G401 (cell line): ENCODE measurements at regions not wholly inside any gene's neighbourhood (a gene's known extent, or its start where the extent isn't known, plus 50 kb on each side); places are given as distances from the start of the nearest gene placed in this dataset.
"Not testable (repeated sequence)": the region's sequence is repeated elsewhere in the genome, so short reads cannot be mapped to it uniquely, and the experiment has no call there.

Experiments used
- DNase-seq: peaks from one replicate; pipeline ENCODE4 v3.0.0-alpha.2; 2015; ENCODE audit warnings: low spot score
- in situ Hi-C: cut with HindIII; loops from 2 replicates; pipeline ENCODE4 v1.10.0; 2016; ENCODE audit warnings: low sequenced_read_pairs, mixed read lengths

- no peak for DNase-seq
- in situ Hi-C loops, result no loop called here
These were observed 85.7 kb downstream of the SUCLG1 start for GRCh38 chr2:84373391-84373790.

DNA sequence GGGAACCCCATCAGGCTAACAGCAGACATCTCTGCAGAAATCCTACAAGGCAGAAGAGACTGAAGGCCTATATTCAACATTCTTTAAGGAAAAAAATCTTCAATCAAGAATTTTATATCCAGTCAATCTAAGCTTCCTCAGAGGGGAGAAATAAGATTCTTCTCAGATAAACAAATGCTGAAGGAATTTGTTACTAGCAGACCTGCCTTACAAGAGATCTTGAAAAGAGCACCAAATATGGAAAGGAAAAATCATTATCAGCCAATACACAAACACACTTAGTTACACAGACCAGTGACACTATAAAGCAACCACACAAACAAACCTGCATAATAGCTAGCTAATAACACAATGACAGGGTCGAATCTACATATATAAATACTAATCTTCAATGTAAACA lies 96.5 kb downstream of the SUCLG1 start:
- DNase-seq, result no peak
- in situ Hi-C loops, result no loop called here

GRCh38 chr2:84338069-84338468 lies 121.0 kb downstream of the SUCLG1 start:
- DNase-seq, result peak; percentile 2
- in situ Hi-C loops, result no loop called here

GRCh38 chr2:84327645-84328249 lies 131.3 kb downstream of the SUCLG1 start:
- DNase-seq, result no peak
- in situ Hi-C loops, result no loop called here

DNA sequence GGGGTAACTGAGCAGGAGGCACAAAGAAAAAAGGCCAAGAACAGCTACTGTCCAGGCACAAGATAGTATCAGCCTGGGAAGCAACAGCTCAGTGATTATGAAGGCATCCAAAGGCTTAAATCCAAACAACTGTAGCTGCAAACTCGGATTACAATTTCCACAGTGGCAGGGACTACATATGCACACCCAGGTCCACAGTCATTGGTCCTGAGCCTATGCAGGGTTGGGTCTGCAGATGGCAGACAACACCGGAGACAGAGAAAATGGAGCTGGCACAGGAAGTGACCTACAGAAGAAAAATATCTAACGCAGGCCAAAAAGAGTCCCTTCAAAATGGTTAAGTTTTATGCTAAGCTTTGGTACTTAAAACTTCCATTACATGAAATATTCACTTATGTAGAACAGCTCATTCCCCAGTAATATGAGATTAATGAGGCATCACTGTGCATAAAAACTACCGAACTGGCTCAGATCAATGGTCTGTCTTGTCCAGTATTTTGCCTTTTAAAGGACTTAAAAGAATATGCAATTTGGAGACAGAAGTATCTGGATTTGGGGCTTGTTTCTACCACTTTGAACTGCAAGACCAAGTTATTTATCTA lies 132.1 kb downstream of the SUCLG1 start:
- in situ Hi-C loops, result no loop called here
- no peak for DNase-seq

GRCh38 chr2:84323890-84324289 lies 135.2 kb downstream of the SUCLG1 start:
- no peak for DNase-seq
- in situ Hi-C loops, result no loop called here

DNA sequence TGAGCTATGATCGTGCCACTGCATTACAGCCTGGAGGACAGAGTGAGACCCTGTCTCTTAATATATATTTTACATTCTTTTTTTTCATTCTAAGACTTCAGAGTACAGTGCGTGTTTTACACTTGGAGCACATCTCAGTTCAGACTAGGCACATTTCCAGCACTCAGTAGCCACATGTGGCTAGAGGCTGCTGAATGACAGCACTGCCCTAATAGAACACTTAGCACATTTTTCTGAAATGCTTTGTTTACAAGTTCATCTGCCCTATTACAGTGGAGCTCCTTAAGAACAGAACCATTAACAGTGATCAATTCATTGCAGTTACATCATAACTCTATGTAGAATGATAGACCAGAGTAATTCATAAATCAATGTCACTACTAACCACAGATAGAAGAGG lies 138.1 kb downstream of the SUCLG1 start:
- in situ Hi-C loops, result no loop called here
- no peak for DNase-seq

- no peak for DNase-seq
- in situ Hi-C loops, result no loop called here
These were observed 139.5 kb downstream of the SUCLG1 start for GRCh38 chr2:84319581-84319980.

DNA sequence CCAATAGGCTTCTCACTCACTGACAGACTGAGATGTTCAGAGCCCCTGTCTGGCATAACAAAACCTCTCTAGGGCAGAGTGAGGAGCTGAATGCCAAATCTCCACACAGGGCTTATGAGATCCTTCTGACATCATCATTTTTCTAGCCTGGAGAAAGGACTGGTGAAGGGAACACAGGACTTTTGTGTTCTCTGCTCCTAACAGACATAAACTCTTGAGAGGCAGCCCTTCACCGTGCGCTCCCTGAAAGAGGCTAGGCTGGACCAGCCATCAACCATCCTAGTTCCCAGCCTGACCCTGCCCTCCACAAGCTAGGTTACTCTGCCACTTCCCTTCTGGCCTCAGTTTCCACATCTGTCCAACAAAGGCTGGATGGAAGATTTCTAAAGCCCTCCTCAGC lies 141.9 kb downstream of the SUCLG1 start:
- in situ Hi-C loops, result no loop called here
- DNase-seq, result no peak

- in situ Hi-C loops, result no loop called here
- DNase-seq, result peak; percentile 49
These were observed 144.2 kb downstream of the SUCLG1 start for GRCh38 chr2:84314901-84315330.

GRCh38 chr2:84314250-84314649 lies 144.8 kb downstream of the SUCLG1 start:
- DNase-seq, result no peak
- in situ Hi-C loops, result no loop called here

DNA sequence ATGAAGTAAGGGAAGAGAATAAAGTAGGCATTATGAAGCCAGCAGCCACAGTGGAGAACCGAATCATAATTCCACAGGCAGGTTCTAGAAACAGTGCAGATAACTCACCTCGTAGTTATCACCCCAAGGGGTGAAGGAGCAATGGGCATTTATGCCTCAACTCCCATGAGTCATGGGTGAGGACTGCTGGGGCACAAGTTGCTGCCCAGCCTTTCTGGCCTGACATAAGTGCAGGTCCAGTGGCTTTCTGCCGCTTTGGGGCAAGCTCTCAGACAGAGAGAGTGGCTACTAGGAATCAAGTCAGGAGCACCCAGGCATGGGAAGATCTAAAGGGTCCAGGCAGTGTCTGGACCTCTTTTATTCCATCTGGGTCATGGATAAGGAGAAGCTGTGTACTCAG lies 149.8 kb downstream of the SUCLG1 start:
- DNase-seq, result no peak
- in situ Hi-C loops, result no loop called here

DNA sequence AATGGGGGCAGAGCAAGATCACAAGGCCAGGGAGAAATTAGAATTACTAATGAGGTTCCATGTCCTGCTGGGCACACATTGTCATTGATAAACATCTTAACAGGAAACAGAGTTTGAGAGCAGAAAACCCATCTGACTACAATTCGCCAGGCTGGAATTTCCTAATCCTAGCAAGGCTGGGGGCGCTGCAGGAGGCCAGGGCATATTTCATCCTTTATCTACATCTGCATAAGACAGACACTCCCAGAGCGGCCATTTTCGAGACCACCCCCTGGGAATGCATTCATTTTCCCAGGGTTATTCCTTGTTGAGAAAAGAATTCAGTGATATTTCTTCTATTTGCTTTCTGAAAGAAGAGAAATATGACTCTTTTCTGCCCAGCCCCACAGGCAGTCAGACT lies 152.7 kb downstream of the SUCLG1 start:
- no peak for DNase-seq
- in situ Hi-C loops, result no loop called here

- in situ Hi-C loops, result no loop called here
- peak; percentile 22 for DNase-seq
These were observed 156.3 kb downstream of the SUCLG1 start for GRCh38 chr2:84302513-84303412.

- no peak for DNase-seq
- in situ Hi-C loops, result no loop called here
These were observed 157.4 kb downstream of the SUCLG1 start for GRCh38 chr2:84301717-84302116.

GRCh38 chr2:84300696-84301029 lies 158.4 kb downstream of the SUCLG1 start:
- no peak for DNase-seq
- in situ Hi-C loops, result no loop called here

GRCh38 chr2:84300001-84300695 lies 158.9 kb downstream of the SUCLG1 start:
- DNase-seq, in situ Hi-C loops: not testable (repeated sequence)

GRCh38 chr2:84299211-84299775 lies 159.8 kb downstream of the SUCLG1 start:
- DNase-seq, result no peak
- in situ Hi-C loops, result no loop called here

- in situ Hi-C loops, result no loop called here
- DNase-seq, result no peak
These were observed 161.9 kb downstream of the SUCLG1 start for GRCh38 chr2:84297155-84297554.
